HL-60 (cell line): ENCODE measurements at regions not wholly inside any gene's neighbourhood (a gene's known extent, or its start where the extent isn't known, plus 50 kb on each side); places are given as distances from the start of the nearest gene placed in this dataset.

Source experiments
- DNase-seq, 2 experiments: peaks; one replicate each; pipeline ENCODE4 v3.0.0-alpha.2; 2010 to 2020; ENCODE audit warnings: low read depth in 1 of 2, low spot score in 1 of 2
- H3K27ac ChIP-seq: fragments of 250-450 bp; sonication (Bioruptor Pico); replicated peaks from 2 replicates; pipeline ENCODE4 v1.5.1; 2020; ENCODE audit warnings: mild to moderate bottlenecking, moderate library complexity
- H3K27me3 ChIP-seq: fragments of 250-450 bp; sonication (Bioruptor Pico); 2 replicates; pipeline ENCODE4 v1.5.1; 2021; ENCODE audit warnings: mild to moderate bottlenecking, moderate library complexity; ENCODE audit not compliant: insufficient read depth, poor library complexity, severe bottlenecking
- H3K4me3 ChIP-seq: replicated peaks from 2 replicates; pipeline ENCODE4 v1.5.1; 2011; ENCODE audit warnings: mild to moderate bottlenecking, control low read depth, low read length; ENCODE audit not compliant: insufficient read depth
- CTCF ChIP-seq: IDR thresholded peaks from one replicate; pipeline ENCODE4 v1.5.1; 2011; ENCODE audit warnings: low read length, control low read depth, inconsistent platforms; ENCODE audit not compliant: insufficient read depth
- GABPA ChIP-seq: IDR thresholded peaks from 2 replicates; pipeline ENCODE4 v1.6.1; 2012; ENCODE audit warnings: low read depth
- POLR2AphosphoS5 ChIP-seq: IDR thresholded peaks from 2 replicates; pipeline ENCODE4 v1.6.1; 2012; ENCODE audit warnings: low read depth
- REST ChIP-seq: IDR thresholded peaks from 2 replicates; pipeline ENCODE4 v1.6.1; 2012; ENCODE audit warnings: low read depth; ENCODE audit not compliant: insufficient replicate concordance
- SPI1 ChIP-seq: IDR thresholded peaks from 2 replicates; pipeline ENCODE4 v1.6.1; 2012; ENCODE audit warnings: low read depth, mild to moderate bottlenecking, borderline replicate concordance

- Histone ChIP-seq H3K27me3 (no peaks in the 10 kb centered on the region), H3K27ac (no peak overlapping the region), H3K4me3 (no peak overlapping the region)
- TF ChIP-seq REST (no peak), GABPA (no peak), POLR2AphosphoS5 (no peak), SPI1 (no peak), CTCF (no peak)
- no peak for DNase-seq
These were observed 102.0 kb upstream of the PPM1H start for GRCh38 chr12:63036974-63037335.

GRCh38 chr12:63036216-63036973 is 101.4 kb upstream of the PPM1H start:
- Histone ChIP-seq H3K4me3 (no peak overlapping the region), H3K27ac (no peak overlapping the region), H3K27me3 (no peaks in the 10 kb centered on the region)
- TF ChIP-seq SPI1 (no peak), POLR2AphosphoS5 (no peak), REST (no peak), CTCF (no peak), GABPA (no peak)
- no peak for DNase-seq

- no peak for DNase-seq
- TF ChIP-seq REST (no peak), CTCF (no peak), SPI1 (no peak), POLR2AphosphoS5 (no peak), GABPA (no peak)
- H3K27me3 ChIP-seq: no peaks in the 10 kb centered on the region
- no peak overlapping the region for H3K27ac ChIP-seq
- H3K4me3 ChIP-seq: no peak overlapping the region
These were observed 99.7 kb upstream of the PPM1H start for GRCh38 chr12:63034601-63035000.
